ENCODE measurements at regions not wholly inside any gene's neighbourhood (a gene's known extent, or its start where the extent isn't known, plus 50 kb on each side); places are given as distances from the start of the nearest gene placed in this dataset.

DNA sequence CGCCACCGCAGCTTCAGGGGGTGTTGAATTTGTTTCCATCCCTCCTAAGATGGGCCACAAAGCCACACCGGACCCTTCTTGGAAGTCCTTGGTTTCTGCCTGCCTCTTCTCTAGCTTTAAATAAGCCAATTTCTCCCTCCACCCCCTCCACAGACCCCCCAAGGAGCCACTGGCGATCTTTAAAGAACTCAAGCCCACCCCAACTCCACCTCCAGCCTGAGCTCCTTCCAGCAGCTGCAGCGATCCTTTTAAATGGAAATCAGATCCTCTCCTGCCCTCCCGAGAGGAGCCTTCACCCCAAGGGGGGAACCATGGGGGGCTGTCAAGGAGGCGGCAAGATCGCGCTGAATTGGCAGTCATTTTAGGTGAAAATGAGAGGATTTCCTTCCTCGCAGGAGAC lies 133.1 kb downstream of the NCOR2 start:
- Histone ChIP-seq H2BK15ac (ENCODE audit: low read depth, low read length) (no peak overlapping the region), H3K4me3 (ENCODE audit: insufficient read depth, low read depth, low read length) (no peak overlapping the region), H3K9me1 (ENCODE audit: insufficient read depth, low read length) (peaks cover 4% of the 10 kb centered on the region; the same call in 1 of the 2 replicates), H3K56ac (ENCODE audit: extremely low read depth, insufficient read depth, low read length) (no peak overlapping the region), H2BK120ac (ENCODE audit: low read depth, low read length) (no peak overlapping the region), H3K36me3 (ENCODE audit: control insufficient read depth, insufficient read depth, low read length) (peaks cover 34% of the 10 kb centered on the region), H3K18ac (ENCODE audit: low read depth, low read length) (no peak overlapping the region), H3K4me2 (ENCODE audit: low read depth, low read length) (no peak overlapping the region), H3K79me1 (ENCODE audit: low read depth in 1 of 2, low read length in 2 of 2) (peaks cover 6 to 21% of the 10 kb centered on the region in 2 experiments), H2AFZ (replicated peaks; ENCODE audit: low read length, poor library complexity) (no peak overlapping the region), H3K23ac (ENCODE audit: low read depth, low read length) (no peak overlapping the region), H3K14ac (replicated peaks; ENCODE audit: low read depth, low read length) (no peak overlapping the region), H4K20me1 (ENCODE audit: insufficient read depth, low read length) (peaks cover 6% of the 10 kb centered on the region), H3K4ac (ENCODE audit: low read depth, low read length) (no peak overlapping the region), H2AK5ac (ENCODE audit: low read depth, low read length) (no peak overlapping the region), H2BK5ac (ENCODE audit: low read depth, low read length, poor library complexity, severe bottlenecking) (no peak overlapping the region), H3K9ac (ENCODE audit: low read depth, low read length) (no peak overlapping the region), H3K9me3 (ENCODE audit: control insufficient read depth, insufficient read depth, low read length) (no peaks in the 10 kb centered on the region), H4K5ac (ENCODE audit: low read depth, low read length) (no peak overlapping the region), H4K91ac (ENCODE audit: insufficient read depth, low read depth, low read length) (no peak overlapping the region), H3K27me3 (ENCODE audit: control insufficient read depth, insufficient read depth, low read length) (no peaks in the 10 kb centered on the region), H4K8ac (ENCODE audit: low read depth in 2 of 2, low read length in 2 of 2) (no peak overlapping the region), H3K27ac (ENCODE audit: insufficient read depth, low read length) (no peak overlapping the region), H2AK9ac (replicated peaks; ENCODE audit: low read depth, low read length, poor library complexity) (no peak overlapping the region), H3K4me1 (ENCODE audit: control insufficient read depth, insufficient read depth, low read length) (peaks cover 1% of the 10 kb centered on the region; the same call in 1 of the 2 replicates), H2BK20ac (ENCODE audit: low read depth, low read length) (no peak overlapping the region)
- ATAC-seq (ENCODE audit: low read depth): no peak
- ChIA-PET CTCF (no interaction called here), POLR2A (ENCODE audit: unreplicated experiment) (no interaction called here)
- no TSS peak for BruUV-seq (replicated peaks)
- no peak for DNase-seq
- WGBS, 2 experiments (ENCODE audit: extremely low coverage in 2 of 2, insufficient read length in 1 of 2): 70% methylated on average over 4 of the region's 10 CpGs; no CpG with 5 or more reads in 1 of the 2 experiments
- TF ChIP-seq, protein P1, sequence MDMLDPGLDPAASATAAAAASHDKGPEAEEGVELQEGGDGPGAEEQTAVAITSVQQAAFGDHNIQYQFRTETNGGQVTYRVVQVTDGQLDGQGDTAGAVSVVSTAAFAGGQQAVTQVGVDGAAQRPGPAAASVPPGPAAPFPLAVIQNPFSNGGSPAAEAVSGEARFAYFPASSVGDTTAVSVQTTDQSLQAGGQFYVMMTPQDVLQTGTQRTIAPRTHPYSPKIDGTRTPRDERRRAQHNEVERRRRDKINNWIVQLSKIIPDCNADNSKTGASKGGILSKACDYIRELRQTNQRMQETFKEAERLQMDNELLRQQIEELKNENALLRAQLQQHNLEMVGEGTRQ (IDR thresholded peaks at IDR 0.05; ENCODE audit: low read depth, low read length): no peak
- TF ChIP-seq SMC3 (IDR thresholded peaks at IDR 0.05; ENCODE audit: low read depth, low read length): no peak
- intact Hi-C loops (cut with micrococcal nuclease) (no loop called here), in situ Hi-C loops (cut with MboI; ENCODE audit: low sequenced_read_pairs) (no loop called here), dilution Hi-C loops (cut with HindIII; ENCODE audit: low sequenced_read_pairs, unreplicated experiment) (no loop called here)

Measured in IMR-90 (cell line).